Erythroblast (primary cell): ENCODE measurements at regions not wholly inside any gene's neighbourhood (a gene's known extent, or its start where the extent isn't known, plus 50 kb on each side); places are given as distances from the start of the nearest gene placed in this dataset.

Source experiments
- GATA1 ChIP-seq: IDR thresholded peaks from 2 replicates; pipeline ENCODE4 v1.6.1; 2011; ENCODE audit warnings: low read depth, mild to moderate bottlenecking, control low read depth, low read length, moderate library complexity
- POLR2A ChIP-seq: IDR thresholded peaks from 2 replicates; pipeline ENCODE4 v1.6.1; 2011; ENCODE audit warnings: mild to moderate bottlenecking, low read length

DNA sequence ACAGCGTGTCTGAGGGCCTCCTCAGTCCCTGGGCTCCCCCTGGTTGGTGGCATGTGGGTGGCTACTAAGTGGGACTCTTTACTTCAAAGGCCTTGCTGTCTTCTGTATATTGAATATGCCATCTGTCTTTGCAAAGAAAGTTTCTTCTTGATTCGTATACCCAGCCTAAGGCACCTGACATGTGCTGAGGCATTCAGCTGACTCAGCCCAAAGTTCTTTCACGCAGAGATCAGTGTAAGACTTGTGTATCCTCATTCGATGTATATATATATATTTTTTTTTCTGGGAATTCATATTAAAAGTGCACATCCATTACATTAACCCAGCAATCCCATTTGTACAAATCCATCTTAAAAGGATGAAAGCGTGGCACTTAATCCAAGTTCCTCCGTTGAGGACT is 115.1 kb upstream of the PMEPA1 start:
- no peak for TF ChIP-seq POLR2A
- no peak for TF ChIP-seq GATA1
